SK-N-SH (cell line): ENCODE measurements at regions not wholly inside any gene's neighbourhood (a gene's known extent, or its start where the extent isn't known, plus 50 kb on each side); places are given as distances from the start of the nearest gene placed in this dataset.

Experiments used
- CTCF ChIA-PET: fragments of 300-600, 350-600 bp; formaldehyde crosslinking; extraction: SDS; loops from one replicate; lab custom pipeline; 2021; lab: Yijun Ruan, JAX
- POLR2A ChIA-PET: fragments of 350-600 bp; sonication (Branson Sonifier 250); formaldehyde crosslinking; extraction: SDS; loops from one replicate; lab custom pipeline; 2020; ENCODE audit warnings: antibody characterized with exemption, inconsistent platforms; lab: Yijun Ruan, JAX
- DNase-seq: peaks from one replicate; pipeline ENCODE4 v3.0.0; 2012
- H2AFZ ChIP-seq: fragments of 200-600 bp; sonication (generic); 2 replicates; pipeline ENCODE4 v1.8.1; 2016; ENCODE audit warnings: antibody characterized with exemption, mild to moderate bottlenecking, low read depth
- H3F3A ChIP-seq: fragments of 200-600 bp; sonication (generic); replicated peaks from 2 replicates; pipeline ENCODE3; 2016; ENCODE audit warnings: antibody characterized with exemption, mild to moderate bottlenecking; ENCODE audit not compliant: insufficient read depth
- H3K27ac ChIP-seq, 2 experiments: fragments of 200-500 bp in 1 of 2; fragments of 200-600 bp in 1 of 2; sonication (Bioruptor generic) in 1 of 2; sonication (generic), shearing (Covaris generic) in 1 of 2; 2 replicates each; pipeline versions ENCODE4 v1.5.1 to v1.6.1; 2014 to 2016; ENCODE audit warnings: low read depth in 2 of 2, inconsistent platforms in 1 of 2, low read length in 1 of 2, mild to moderate bottlenecking in 1 of 2, mixed read lengths in 1 of 2
- H3K27me3 ChIP-seq: fragments of 200-600 bp; sonication (generic), shearing (Covaris generic); 2 replicates; pipeline ENCODE4 v1.6.1; 2016; ENCODE audit warnings: mixed run types; ENCODE audit not compliant: insufficient read depth
- H3K36me3 ChIP-seq, 2 experiments: fragments of 200-500 bp in 1 of 2; fragments of 200-600 bp in 1 of 2; sonication (Bioruptor generic) in 1 of 2; sonication (generic) in 1 of 2; replicated peaks in 1 of 2; 2 replicates each; pipeline versions ENCODE3 to v1.5.1; 2014 to 2016; ENCODE audit warnings: low read length in 1 of 2, mild to moderate bottlenecking in 1 of 2; ENCODE audit not compliant: insufficient read depth in 2 of 2, control insufficient read depth in 1 of 2
- H3K4me1 ChIP-seq, 2 experiments: fragments of 200-500 bp in 1 of 2; fragments of 200-600 bp in 1 of 2; sonication (Bioruptor generic) in 1 of 2; sonication (generic), shearing (Covaris generic) in 1 of 2; 2 replicates each; pipeline versions ENCODE4 v1.5.1 to v1.6.1; 2014 to 2016; ENCODE audit warnings: low read depth in 1 of 2, low read length in 1 of 2, mixed run types in 1 of 2; ENCODE audit not compliant: insufficient read depth in 2 of 2, control insufficient read depth in 1 of 2
- H3K4me2 ChIP-seq: fragments of 200-600 bp; sonication (generic), shearing (Covaris generic); 2 replicates; pipeline ENCODE4 v1.6.1; 2017; ENCODE audit warnings: mixed run types
- H3K4me3 ChIP-seq, 2 experiments: fragments of 200-500 bp in 1 of 2; fragments of 200-600 bp in 1 of 2; sonication (Bioruptor generic) in 1 of 2; sonication (generic), shearing (Covaris generic) in 1 of 2; 2 replicates each; pipeline versions ENCODE4 v1.5.1 to v1.8.1; 2014 to 2016; ENCODE audit warnings: low read depth in 2 of 2, inconsistent platforms in 1 of 2, low read length in 1 of 2, mild to moderate bottlenecking in 1 of 2, mixed read lengths in 1 of 2, moderate library complexity in 1 of 2
- H3K79me2 ChIP-seq: fragments of 200-600 bp; sonication (generic); 2 replicates; pipeline ENCODE4 v1.8.1; 2017; ENCODE audit warnings: mild to moderate bottlenecking; ENCODE audit not compliant: insufficient read depth
- H3K9ac ChIP-seq: fragments of 200-600 bp; sonication (generic); 2 replicates; pipeline ENCODE4 v1.6.1; 2017; ENCODE audit warnings: mixed run types
- H3K9me2 ChIP-seq: fragments of 200-600 bp; sonication (generic); 2 replicates; pipeline ENCODE4 v1.6.1; 2017; ENCODE audit warnings: mixed run types
- H3K9me3 ChIP-seq: fragments of 200-600 bp; sonication (generic); 2 replicates; pipeline ENCODE4 v1.6.1; 2017; ENCODE audit warnings: mixed run types, mild to moderate bottlenecking, moderate library complexity
- H4K20me1 ChIP-seq: fragments of 200-600 bp; sonication (generic); 2 replicates; pipeline ENCODE4 v1.6.1; 2017; ENCODE audit warnings: mild to moderate bottlenecking, mixed run types; ENCODE audit not compliant: insufficient read depth
- CHD2 ChIP-seq: fragments of 150-350 bp; IDR thresholded peaks from 2 replicates; pipeline ENCODE4 v1.6.1; 2018; ENCODE audit warnings: low read length; ENCODE audit not compliant: partially characterized antibody
- ELF1 ChIP-seq: IDR thresholded peaks from 2 replicates; pipeline ENCODE4 v1.4.0; 2012
- EP300 ChIP-seq, 2 experiments: IDR thresholded peaks; 2 replicates each; pipeline versions ENCODE4 v1.4.0 to v1.6.1; 2012; ENCODE audit warnings: borderline replicate concordance in 1 of 2, low read depth in 1 of 2, low read length in 1 of 2
- FOSL2 ChIP-seq: IDR thresholded peaks from 2 replicates; pipeline ENCODE4 v1.4.0; 2012; ENCODE audit warnings: low read depth, mild to moderate bottlenecking, moderate library complexity, borderline replicate concordance
- FOXJ3 ChIP-seq: sonication (generic); formaldehyde crosslinking; IDR thresholded peaks from 2 replicates; pipeline ENCODE4 v1.5.1; 2020; ENCODE audit warnings: mild to moderate bottlenecking, missing genetic modification reagents
- FOXM1 ChIP-seq: IDR thresholded peaks from 2 replicates; pipeline ENCODE4 v1.4.0; 2012; ENCODE audit warnings: low read depth, mild to moderate bottlenecking
- JUND ChIP-seq: IDR thresholded peaks from 2 replicates; pipeline ENCODE4 v1.4.0; 2012
- MAX ChIP-seq: IDR thresholded peaks from 2 replicates; pipeline ENCODE4 v1.4.0; 2012; ENCODE audit warnings: low read depth
- MXI1 ChIP-seq: IDR thresholded peaks from 2 replicates; pipeline ENCODE4 v1.6.1; 2012; ENCODE audit warnings: mild to moderate bottlenecking, low read depth, low read length, improper control_type of control experiment
- NFIC ChIP-seq: IDR thresholded peaks from 2 replicates; pipeline ENCODE4 v1.4.0; 2012; ENCODE audit warnings: borderline replicate concordance
- POLR2AphosphoS5 ChIP-seq: IDR thresholded peaks from 2 replicates; pipeline ENCODE4 v1.6.1; 2012; ENCODE audit warnings: low read depth, low read length
- RAD21 ChIP-seq: IDR thresholded peaks from 2 replicates; pipeline ENCODE4 v1.6.1; 2012; ENCODE audit warnings: mild to moderate bottlenecking, low read length
- REST ChIP-seq: IDR thresholded peaks from 2 replicates; pipeline ENCODE4 v1.6.1; 2012; ENCODE audit warnings: mild to moderate bottlenecking, low read depth, low read length, moderate library complexity
- RFX5 ChIP-seq: IDR thresholded peaks from 2 replicates; pipeline ENCODE4 v1.6.1; 2012; ENCODE audit warnings: mild to moderate bottlenecking, improper control_type of control experiment, low read length
- SIN3A ChIP-seq: IDR thresholded peaks from 2 replicates; pipeline ENCODE4 v1.6.1; 2012; ENCODE audit warnings: low read depth, mild to moderate bottlenecking, low read length, moderate library complexity, borderline replicate concordance
- SMC3 ChIP-seq: IDR thresholded peaks from 2 replicates; pipeline ENCODE4 v1.6.1; 2012; ENCODE audit warnings: low read depth, low read length, improper control_type of control experiment
- TAF1 ChIP-seq: IDR thresholded peaks from 2 replicates; pipeline ENCODE4 v1.6.1; 2012; ENCODE audit warnings: low read depth, mild to moderate bottlenecking, low read length, moderate library complexity, borderline replicate concordance
- TCF12 ChIP-seq: IDR thresholded peaks from 2 replicates; pipeline ENCODE4 v1.4.0; 2012
- TEAD4 ChIP-seq: IDR thresholded peaks from 2 replicates; pipeline ENCODE4 v1.4.0; 2012; ENCODE audit warnings: mild to moderate bottlenecking, borderline replicate concordance; ENCODE audit not compliant: insufficient read depth
- USF1 ChIP-seq: IDR thresholded peaks from 2 replicates; pipeline ENCODE4 v1.4.0; 2012; ENCODE audit warnings: low read depth, borderline replicate concordance
- ZBTB33 ChIP-seq: IDR thresholded peaks from 2 replicates; pipeline ENCODE4 v1.4.0; 2012; ENCODE audit warnings: low read depth, borderline replicate concordance
- WGBS: methylation state at CpG from one replicate; pipeline ENCODE4 v1.1.6; 2017; ENCODE audit warnings: low lambda C conversion rate; 5-methylcytosine and 5-hydroxymethylcytosine counted together
- TF ChIP-seq, protein P1 (sequence below): fragments of 150-350 bp; IDR thresholded peaks from 2 replicates; pipeline ENCODE4 v1.6.1; 2017; ENCODE audit warnings: antibody characterized with exemption, low read length, low read depth, borderline replicate concordance

GRCh38 chr10:52474265-52474664 is 160.2 kb downstream of the DKK1 start:
- no peaks in the 10 kb centered on the region for H4K20me1 ChIP-seq
- no peaks in the 10 kb centered on the region for H3F3A ChIP-seq
- H2AFZ ChIP-seq: no peak overlapping the region
- POLR2A ChIA-PET: no interaction called here
- DNase-seq: no peak
- no peaks in the 10 kb centered on the region for H3K36me3 ChIP-seq
- H3K27ac ChIP-seq: no peak overlapping the region
- H3K27me3 ChIP-seq: no peaks in the 10 kb centered on the region
- H3K4me1 ChIP-seq: no peaks in the 10 kb centered on the region
- H3K4me3 ChIP-seq: no peak overlapping the region
- peaks cover 3% of the 10 kb centered on the region; the same call in 1 of the 2 replicates for H3K9me2 ChIP-seq
- CTCF ChIA-PET: interaction anchor here (1.4 to 1.5 kb wide), 2 partner anchors 10 to 14 kb away, joined by 3 to 6 read pairs; no protein-coding TSS in a partner anchor
- WGBS: 90% methylated on average over 2 of the region's 2 CpGs
- TF ChIP-seq ELF1 (no peak), POLR2AphosphoS5 (no peak), RFX5 (no peak), JUND (no peak), USF1 (no peak), RAD21 (no peak), TEAD4 (no peak), SMC3 (no peak), CHD2 (no peak), SIN3A (no peak), NFIC (no peak), MXI1 (no peak), MAX (no peak), EP300 (IDR thresholded peaks at IDR 0.05; ENCODE audit: borderline replicate concordance in 1 of 2, low read depth in 1 of 2, low read length in 1 of 2) (no peak), TAF1 (no peak)
- TF ChIP-seq, protein P1, sequence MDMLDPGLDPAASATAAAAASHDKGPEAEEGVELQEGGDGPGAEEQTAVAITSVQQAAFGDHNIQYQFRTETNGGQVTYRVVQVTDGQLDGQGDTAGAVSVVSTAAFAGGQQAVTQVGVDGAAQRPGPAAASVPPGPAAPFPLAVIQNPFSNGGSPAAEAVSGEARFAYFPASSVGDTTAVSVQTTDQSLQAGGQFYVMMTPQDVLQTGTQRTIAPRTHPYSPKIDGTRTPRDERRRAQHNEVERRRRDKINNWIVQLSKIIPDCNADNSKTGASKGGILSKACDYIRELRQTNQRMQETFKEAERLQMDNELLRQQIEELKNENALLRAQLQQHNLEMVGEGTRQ: no peak
- TF ChIP-seq, all 33 proteins: peak for 0
- Histone ChIP-seq H3K79me2 (no peaks in the 10 kb centered on the region), H3K9me3 (no peaks in the 10 kb centered on the region), H3K4me2 (no peak overlapping the region), H3K9ac (no peak overlapping the region)

GRCh38 chr10:52477305-52477704 is 163.2 kb downstream of the DKK1 start:
- no peak for DNase-seq
- CTCF ChIA-PET: interaction anchor here (1.3 kb wide), 1 partner anchor 163 kb away, joined by 5 read pairs; the partner anchor contains the start of gene DKK1
- TF ChIP-seq FOXJ3 (CRISPR knock-in tag) (no peak), TCF12 (no peak), FOXM1 (no peak), REST (no peak), ZBTB33 (no peak), FOSL2 (no peak)

More at GRCh38 chr10:52477305-52477704, 163.2 kb downstream of the DKK1 start:
- no peak overlapping the region for H2AFZ ChIP-seq
- no peak overlapping the region for H3K27ac ChIP-seq
- POLR2A ChIA-PET: no interaction called here
- H3K36me3 ChIP-seq: no peaks in the 10 kb centered on the region
- no peaks in the 10 kb centered on the region for H3K27me3 ChIP-seq
- no peaks in the 10 kb centered on the region for H4K20me1 ChIP-seq
- H3K9ac ChIP-seq: no peak overlapping the region
- no peaks in the 10 kb centered on the region for H3K79me2 ChIP-seq
- H3F3A ChIP-seq: no peaks in the 10 kb centered on the region
- H3K9me3 ChIP-seq: no peaks in the 10 kb centered on the region
- H3K9me2 ChIP-seq: peaks cover 3% of the 10 kb centered on the region; the same call in 1 of the 2 replicates
- no peak overlapping the region for H3K4me3 ChIP-seq
- H3K4me1 ChIP-seq: no peaks in the 10 kb centered on the region
- H3K4me2 ChIP-seq: no peak overlapping the region
- 94% methylated on average over 4 of the region's 4 CpGs for WGBS
